RCC 7860 (cell line): ENCODE measurements at regions not wholly inside any gene's neighbourhood (a gene's known extent, or its start where the extent isn't known, plus 50 kb on each side); places are given as distances from the start of the nearest gene placed in this dataset.

Experiments
- DNase-seq: peaks from one replicate; pipeline ENCODE4 v3.0.0-alpha.2; 2015; ENCODE audit warnings: low spot score
- FAIRE-seq: peaks from 2 replicates; lab custom pipeline; 2012; peaks lifted over from hg19 to GRCh38; lab: Jason Lieb, UNC

DNA sequence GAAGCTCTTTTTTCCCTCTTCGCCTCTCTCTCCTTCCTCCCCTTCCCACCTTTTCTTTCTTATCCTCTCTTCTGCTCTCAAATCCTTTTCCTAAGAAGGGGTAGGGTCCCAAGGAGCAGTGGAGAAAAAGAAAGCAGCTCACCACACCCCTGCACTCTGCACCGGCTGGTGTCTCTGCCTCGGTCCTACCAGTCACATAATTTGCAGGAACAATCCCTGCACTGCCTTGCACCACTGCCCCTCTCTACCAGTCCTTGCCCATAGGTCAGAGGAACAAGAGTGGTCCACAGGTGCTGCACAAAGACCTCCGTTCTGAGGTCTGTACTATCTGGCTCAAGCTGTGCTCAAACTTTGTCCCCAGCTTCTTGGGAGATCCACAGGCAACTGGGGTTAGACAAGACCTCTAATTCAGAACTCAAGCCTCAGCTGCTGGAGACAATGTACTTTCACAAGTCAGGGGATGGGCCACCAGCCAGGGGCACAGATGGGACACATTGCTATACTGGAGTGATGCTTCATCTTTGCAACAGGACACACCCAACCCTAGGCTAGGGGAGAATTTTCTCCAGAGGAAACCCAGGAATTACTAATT lies 125.4 kb upstream of the ZNF507 start:
- no peak for DNase-seq
- FAIRE-seq = no peak

DNA sequence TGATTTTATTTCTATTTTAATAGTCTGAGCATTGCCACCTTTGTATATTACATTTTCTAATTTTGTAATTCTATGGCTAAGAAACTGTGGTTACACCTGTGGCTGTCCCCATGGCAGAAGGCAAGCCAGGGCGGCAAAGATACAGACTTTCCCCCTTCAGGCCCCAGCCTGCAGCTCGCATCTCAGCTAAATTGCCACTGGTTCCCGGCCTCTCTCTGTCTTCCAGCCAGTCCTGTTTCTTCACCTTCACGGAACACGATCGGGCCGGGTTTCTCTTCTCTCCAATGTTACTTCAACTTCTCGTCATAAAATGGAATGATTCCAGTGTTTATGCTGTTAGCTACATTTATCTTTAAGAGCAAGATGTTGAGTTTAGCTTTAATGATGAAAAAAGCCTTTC lies 124.5 kb upstream of the ZNF507 start:
- DNase-seq = no peak
- no peak for FAIRE-seq

DNA sequence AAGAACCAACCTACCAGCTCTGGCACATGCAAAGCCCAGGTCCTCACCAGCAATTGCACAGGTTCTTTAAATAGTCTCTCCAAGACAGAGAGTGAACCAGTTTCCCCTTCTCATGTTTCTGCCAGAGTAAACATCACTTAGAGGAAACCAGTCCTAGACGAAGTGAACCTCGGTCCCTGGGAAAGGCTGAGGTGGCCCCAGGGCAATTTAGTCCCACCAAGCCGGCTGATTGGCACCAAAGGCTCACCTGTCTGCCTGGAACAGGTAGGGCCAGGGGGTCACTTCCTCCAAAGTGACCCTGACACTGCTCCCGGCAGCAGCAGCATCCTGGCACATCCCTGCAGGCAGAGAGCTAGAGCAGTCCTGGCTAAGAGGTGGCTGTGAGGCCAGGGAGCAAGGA lies 122.9 kb upstream of the ZNF507 start:
- no peak for FAIRE-seq

DNA sequence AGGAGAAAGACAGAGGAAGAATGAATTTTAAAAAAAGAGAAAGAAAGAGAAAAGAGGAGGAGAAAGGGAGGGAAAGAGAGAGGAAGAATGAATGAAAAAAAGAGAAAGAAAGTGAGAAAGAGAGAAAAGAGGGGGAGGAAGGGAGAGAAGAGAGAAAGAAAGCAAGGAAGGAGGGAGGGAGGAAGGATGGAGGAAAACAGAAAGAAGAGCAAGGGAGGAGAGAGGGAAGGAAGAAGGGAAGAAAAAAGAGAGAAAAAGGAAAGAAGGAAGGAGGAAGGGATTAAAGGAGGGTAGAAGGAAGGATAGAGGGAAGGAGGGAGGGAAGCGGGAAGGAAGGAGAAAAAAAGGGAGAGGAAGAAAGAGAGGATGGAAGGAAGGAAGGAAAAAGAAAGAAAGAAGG lies 122.3 kb upstream of the ZNF507 start:
- no peak for DNase-seq
- no peak for FAIRE-seq

More for the DNA sequence above, 122.9 kb upstream of the ZNF507 start:
- DNase-seq = no peak

DNA sequence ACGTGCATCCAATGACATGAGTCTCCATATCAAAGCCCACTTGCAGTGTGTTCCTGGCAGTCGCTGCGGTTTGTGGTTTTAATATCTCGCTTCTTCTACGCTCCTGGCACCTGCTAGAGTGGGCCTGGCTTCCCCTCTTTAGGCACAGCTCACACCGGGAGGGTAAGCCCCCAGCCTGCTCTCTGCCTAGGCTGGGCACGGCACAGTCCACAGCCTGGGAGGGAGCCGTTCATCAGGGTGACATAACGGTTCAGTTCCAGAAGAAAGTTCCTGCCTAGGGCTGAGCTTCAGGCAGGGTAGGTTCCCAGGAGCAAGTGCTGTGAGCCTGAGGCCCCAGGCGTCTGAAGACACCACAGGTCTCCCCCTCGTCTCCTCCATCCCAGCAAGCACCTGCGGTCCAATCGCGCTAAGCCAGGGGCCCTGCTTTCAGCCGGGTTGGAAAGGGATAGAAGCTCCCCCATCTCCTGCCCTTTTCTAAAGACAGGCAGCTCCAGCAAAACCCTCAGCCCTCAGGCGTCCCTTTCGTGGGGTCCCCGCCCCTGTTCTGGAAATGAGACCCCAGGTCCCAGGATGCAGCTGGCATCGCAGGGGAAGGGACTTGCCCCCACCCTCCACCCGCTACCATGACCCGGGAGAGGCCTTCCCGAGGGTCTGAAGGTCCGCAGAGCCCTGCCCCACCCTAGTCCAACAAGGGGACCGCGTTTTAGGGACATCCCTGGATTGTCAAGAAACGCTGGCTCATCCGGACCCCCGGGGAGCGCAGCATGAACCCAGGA lies 121.6 kb upstream of the ZNF507 start:
- DNase-seq (no peak), FAIRE-seq (no peak)

DNA sequence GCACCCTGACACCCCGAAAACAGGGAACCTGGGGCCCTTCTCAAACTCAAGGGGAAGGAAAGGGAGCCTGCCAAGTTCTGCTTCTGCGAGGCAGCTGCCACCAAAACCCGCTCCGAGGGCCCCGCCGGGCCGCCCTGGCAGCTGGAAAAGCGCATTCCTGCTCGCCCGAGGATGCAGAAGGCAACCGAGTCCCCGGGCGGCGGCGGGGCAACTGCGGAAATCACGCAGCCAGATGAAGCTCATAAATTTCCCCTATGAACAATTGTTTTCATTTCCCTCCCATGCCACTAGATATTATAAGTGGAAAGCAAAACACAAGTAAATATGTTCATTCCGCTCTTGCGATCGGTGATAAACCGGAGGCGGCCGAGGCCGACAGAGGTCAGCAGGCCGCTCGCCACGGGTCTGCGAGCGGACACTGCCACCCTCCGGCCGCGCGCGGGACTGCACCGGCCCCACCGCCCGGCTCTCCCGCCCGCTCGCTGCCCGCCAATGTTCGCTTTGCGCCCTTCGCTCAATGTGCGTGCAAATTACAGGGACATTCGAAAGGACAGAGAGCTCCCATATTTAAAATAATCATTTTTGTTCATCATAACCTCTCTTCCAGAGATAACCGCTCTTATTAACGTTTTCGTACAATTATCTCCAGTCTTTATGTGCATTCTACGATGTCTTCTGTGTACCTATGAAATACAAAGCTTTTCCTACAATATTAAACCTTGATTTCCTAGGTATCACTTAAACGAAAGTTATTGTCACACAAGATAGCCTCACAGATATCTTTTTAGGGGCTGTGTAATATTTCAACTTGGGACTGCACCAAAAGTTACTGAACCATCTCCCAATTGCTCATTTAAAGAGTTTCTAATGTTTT lies 120.8 kb upstream of the ZNF507 start:
- DNase-seq (no peak), FAIRE-seq (no peak)

DNA sequence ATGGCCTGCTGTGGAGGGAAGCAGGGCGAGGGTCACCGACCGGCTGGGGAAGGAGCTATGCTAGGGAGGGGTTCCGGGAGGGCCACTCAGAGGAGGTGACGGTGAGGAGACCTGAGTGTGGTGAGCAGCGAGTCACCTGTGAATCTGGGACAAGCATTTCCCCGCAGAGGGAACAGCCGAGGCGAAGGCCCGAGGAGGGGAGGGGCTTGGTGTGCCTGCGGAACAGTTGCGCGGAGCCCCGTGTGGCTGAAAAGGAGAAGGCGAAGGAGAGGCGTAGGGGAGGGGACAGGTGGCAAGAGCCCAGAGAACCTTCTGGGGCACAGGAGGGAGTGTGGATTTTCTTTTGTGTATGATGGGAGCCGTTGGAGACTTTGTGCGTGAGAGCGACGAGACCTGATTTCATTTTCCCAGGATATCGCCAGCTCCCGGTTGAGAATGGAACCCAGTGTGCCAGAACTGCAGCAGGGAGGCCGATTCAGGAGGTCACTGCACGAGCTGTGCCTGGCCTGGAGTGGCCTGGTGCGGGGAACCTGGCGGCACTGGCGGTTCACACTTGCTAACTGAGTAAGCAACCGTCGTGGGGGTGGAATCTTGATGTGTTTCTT lies 117.7 kb upstream of the ZNF507 start:
- DNase-seq (no peak), FAIRE-seq (no peak)

DNA sequence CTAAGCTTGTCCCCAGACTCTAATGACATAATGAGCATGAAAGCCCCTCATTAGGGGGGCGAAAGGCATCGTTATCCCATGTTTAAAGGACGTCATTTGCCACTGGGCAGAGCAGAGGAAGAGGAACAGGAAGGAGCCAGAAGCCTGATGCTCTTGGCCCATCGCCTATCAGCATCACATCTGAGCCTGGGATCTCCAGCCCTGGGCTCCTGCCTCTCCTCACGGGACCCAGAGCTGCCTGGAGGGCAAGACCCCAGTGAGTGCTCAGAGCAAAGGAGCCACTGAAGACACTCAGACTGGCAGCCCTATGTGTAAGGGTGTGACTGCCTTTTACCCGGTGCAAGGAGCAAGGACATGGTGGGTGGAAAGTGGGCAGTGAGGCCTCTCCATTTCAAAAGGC lies 115.0 kb upstream of the ZNF507 start:
- DNase-seq (no peak), FAIRE-seq (no peak)

DNA sequence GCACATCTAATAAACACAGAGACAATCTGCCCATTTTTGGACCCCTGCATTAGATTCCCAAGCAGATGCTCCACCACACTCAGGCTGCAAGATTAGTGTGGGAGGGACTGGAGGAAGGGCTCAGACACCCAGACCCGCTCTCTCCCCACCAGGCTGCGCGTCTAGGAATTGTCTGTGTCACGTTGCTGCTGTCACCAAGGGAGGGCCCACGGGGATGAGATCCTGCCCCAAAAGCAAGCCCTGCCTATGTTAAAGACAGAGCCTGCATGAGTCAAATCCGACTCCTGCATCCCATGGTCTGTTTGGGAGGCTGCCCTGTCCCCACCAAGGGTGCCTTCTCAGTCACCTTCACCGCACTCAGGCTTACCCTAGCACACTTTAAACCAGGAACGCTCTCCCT lies 114.4 kb upstream of the ZNF507 start:
- DNase-seq (no peak), FAIRE-seq (no peak)

DNA sequence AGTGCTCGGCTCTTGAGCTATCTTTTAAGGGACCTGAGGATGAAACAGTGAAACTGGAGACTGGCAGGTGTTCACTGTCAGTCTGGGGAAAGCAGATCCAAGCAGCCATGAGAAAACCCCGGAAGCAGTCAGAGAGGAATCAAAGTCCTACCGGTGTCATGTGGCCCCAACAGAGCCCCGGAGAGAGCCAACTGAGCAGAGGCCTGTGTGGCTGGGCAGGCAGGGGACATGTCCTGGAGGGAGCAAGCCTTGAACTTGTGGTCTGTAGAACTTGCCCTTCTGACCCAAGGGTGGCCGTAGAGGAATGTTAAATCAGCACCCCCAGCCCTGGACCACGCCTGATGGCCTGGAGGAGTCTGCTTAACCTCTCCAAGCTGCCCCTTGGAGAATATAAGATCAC lies 113.7 kb upstream of the ZNF507 start:
- no peak for DNase-seq
- FAIRE-seq = no peak

DNA sequence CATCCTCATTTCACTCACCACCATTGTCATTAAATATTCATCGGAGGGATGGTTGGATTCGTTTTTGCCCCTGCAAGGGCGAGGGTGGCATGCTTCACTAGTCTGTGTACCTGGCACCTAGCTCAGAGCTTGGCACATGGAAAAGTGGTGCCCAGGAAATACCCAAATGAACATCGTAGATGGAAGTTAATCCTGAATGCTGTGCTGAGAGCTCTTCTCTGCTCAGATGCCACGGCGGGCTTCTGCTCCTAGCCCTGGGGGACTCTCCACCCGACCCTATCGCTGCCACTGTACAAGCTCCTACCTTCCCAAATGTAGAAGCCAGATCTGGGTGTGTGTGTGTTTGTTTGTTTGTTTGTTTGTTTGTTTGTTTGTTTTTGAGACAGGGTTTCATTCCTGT lies 113.0 kb upstream of the ZNF507 start:
- FAIRE-seq (no peak), DNase-seq (no peak)

DNA sequence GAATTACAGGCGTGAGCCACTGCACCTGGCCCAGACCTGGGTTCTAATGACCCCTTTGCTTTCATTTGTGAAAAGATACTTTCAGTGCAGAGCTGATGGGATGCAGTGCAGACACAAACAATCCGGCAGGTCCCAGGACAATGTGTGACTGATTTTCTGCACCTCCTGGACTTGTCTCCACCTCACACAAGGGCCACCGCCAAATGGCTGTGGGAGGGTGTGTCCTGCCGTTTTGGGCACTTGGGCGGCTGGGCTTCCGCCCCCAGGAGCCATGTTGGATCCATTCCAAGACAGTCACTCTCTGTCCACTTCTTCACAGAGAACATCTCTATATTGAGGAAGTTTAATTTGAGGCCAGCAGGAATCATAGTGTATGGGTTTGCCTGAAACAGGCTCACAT lies 112.3 kb upstream of the ZNF507 start:
- FAIRE-seq = no peak

DNA sequence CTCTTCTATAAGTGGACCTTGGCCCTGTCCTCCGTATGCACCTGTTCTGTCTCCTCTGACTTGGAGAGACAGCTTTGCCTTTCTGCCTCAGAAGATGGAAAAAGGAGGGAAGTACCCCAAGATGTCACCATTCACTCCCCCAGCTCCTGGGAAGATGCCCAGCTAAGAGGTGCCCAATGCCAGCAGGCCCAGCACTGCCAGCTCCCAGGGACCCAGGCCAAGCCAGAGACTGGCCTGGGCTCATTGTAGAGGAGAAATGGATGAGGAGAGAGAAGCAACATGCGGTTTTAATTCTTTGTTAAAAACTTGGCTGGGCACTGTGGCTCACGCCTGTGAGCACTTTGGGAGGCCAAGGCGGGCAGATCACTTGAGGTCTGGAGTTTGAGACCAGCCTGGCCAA lies 111.5 kb upstream of the ZNF507 start:
- FAIRE-seq (no peak), DNase-seq (no peak)

More for the DNA sequence above, 112.3 kb upstream of the ZNF507 start:
- DNase-seq = no peak

DNA sequence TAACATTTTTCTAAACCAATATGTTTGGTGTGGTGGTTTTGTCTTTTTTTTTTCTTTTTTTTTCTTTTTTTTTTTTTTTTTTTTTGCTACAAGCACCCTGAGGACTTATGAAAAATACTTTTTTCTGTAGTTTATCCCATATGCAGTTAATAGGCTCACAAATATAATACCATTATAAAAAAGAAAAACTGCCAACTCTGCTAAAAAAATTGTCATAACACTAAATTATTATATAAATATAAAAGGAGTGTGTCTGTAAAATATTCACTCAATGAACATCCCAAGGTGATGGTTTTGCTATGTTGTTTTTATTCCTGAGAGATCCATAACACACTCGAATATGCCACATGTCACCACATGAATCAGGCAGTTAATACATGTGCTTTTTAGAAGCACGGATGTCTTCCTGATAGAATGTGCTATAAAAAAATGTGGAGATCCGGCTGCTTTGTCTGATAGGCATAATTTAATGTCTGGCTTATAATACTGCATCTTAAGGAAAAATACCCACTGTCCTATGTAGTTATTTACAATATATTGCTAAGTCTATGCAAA lies 110.7 kb upstream of the ZNF507 start:
- FAIRE-seq (no peak), DNase-seq (no peak)

DNA sequence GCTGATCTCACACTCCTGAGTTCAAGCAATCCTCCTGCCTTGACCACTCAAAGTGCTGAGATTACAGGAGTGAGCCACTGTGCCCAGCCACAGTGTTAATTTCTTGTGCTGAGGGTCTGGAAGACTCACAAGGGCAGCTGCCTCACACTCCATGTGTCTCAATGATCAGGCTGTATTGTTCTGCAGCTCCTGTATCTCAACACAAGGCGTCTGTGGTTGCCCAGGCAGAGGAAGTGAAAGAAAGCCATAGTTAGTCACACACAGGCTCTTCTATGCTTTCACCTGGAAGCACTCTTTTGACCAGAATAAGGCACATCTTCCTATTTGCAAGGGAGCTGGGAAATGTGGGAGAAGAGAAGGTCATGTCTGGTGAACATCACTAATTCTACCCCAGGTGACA lies 107.3 kb upstream of the ZNF507 start:
- FAIRE-seq (no peak), DNase-seq (no peak)

DNA sequence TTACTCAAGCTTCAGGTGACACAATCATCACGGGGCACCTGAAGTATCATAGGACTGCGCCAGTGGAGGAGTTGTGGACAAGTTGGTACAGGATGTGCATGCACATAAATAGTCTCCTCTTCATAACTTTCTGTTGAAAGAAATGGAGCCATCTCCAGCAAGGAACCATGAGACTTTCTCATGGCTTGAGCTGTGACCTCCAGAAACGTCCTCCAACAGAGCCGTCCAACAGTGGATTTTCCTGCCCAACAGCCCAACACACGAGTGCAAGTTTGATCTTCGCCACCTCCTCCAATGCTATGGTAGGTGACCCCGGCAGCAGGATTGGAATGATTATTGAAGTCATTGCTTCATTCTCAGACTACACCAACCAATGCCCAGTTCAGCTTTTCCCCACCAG lies 105.1 kb upstream of the ZNF507 start:
- DNase-seq = no peak
- FAIRE-seq = no peak

DNA sequence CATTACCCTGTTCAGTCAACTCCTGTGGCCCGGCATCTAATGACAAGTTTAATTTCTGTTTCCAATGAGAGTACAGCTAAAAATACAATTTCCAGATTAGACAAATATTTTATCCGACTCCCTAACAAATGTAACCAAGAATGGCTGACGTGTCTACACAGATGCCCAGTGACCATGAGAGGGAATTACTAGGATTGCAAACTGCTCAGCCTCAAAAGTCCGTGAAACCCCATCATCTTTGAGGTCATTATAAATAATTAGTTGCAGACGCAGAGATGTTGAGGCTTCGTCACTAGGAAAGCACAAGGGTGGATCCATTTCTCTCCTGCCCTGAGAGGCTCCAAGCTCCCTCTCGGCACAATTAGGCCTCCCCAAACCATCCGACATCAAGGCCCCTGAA lies 104.1 kb upstream of the ZNF507 start:
- DNase-seq (no peak), FAIRE-seq (no peak)

DNA sequence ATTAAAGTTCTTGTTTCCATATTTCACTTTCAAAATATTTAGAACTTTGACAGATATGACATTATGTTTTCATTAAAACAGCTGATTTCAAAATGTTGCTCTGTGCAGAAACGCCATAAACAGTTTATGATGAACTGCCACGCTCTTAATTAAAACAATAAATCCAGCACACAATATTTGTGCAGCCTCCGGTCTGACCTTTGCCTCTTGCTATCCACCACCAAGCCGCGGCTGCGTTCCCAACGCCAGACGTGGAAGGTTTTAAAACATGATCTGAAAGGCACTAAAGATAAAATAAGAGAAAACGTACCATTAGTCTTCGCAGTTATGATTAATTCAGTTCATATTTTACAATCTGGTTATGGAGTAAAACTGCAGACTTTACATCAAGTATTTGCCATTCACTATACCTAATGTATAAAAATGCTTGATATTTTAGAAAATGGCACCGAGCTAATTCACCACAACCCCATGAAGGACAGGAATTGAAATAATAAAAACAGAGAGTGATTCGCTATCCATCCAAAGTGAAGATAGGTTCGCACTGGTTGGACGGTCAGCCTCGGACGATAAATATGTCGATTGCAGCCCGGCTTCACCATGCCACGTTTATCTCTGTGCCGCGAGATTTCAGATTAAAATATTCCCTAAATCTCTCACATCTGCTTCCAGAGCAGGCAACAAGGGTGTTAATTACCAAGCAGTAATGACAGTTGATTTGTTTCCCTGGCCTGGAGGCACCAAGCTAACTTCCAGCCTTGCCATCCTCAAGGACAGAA lies 103.3 kb upstream of the ZNF507 start:
- FAIRE-seq = no peak

DNA sequence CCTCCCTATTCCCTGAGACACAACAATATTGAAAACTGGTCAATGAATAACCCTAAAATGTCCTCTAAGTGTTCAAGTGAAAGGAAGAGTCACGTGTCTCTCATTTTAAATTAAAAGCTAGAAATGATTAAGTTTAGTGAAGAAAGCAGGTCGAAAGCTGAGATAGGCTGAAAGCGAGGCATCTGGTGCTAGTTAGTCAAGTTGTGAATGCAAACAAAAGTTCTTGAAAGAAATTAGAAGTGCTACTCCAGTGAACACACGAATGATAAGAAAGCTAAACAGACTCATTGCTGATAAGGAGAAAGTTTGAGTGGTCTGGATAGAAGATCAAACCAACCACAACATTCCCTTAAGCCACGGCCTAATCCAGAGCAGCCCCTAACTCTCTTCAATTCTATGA lies 99.4 kb upstream of the ZNF507 start:
- DNase-seq (no peak), FAIRE-seq (no peak)

More for the DNA sequence above, 103.3 kb upstream of the ZNF507 start:
- no peak for DNase-seq

DNA sequence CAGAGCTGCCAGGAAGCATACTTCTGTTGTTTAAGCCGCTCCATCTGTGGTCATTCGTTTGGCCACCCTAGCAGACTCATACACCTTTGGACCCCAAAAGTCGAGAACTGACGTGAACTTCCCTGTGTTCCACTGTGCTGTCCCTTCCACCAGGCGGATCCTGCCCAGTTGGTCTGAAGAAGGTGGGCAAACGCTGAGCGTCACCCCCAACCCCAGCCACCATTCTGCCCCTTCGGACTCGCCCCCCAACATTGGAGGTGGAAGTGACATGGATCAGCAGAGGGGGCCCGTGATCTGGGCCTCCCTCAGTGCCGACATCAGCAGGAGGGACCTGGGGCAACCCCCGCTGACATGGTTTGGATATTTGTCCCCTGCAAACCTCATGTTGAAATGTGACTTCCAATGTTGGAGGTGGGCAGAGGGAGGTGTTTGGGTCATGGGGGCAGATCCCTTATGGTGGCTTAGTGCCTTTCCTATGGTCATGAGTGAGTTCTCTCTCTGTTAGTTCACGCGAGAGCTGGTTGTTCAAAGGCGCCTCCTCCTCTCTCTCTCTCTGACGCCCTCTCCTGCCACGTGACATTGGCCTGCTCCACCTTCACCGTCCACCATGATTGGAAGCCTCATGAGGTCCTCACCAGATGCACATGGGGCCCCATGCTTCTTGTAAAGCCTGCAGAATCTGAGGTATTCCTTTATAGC lies 93.6 kb upstream of the ZNF507 start:
- DNase-seq (no peak), FAIRE-seq (no peak)
